ENCODE measurements at regions not wholly inside any gene's neighbourhood (a gene's known extent, or its start where the extent isn't known, plus 50 kb on each side); places are given as distances from the start of the nearest gene placed in this dataset.

GRCh38 chr3:65026151-65026550 lies 338.4 kb upstream of the ADAMTS9 start:
- Histone ChIP-seq H3K36me3 (ENCODE audit: control insufficient read depth, insufficient read depth, low read length) (no peaks in the 10 kb centered on the region), H3K27me3 (ENCODE audit: control insufficient read depth, insufficient read depth, low read length) (no peaks in the 10 kb centered on the region), H3K4me3 (ENCODE audit: low read depth, low read length) (no peak overlapping the region)
- TF ChIP-seq, protein P1, sequence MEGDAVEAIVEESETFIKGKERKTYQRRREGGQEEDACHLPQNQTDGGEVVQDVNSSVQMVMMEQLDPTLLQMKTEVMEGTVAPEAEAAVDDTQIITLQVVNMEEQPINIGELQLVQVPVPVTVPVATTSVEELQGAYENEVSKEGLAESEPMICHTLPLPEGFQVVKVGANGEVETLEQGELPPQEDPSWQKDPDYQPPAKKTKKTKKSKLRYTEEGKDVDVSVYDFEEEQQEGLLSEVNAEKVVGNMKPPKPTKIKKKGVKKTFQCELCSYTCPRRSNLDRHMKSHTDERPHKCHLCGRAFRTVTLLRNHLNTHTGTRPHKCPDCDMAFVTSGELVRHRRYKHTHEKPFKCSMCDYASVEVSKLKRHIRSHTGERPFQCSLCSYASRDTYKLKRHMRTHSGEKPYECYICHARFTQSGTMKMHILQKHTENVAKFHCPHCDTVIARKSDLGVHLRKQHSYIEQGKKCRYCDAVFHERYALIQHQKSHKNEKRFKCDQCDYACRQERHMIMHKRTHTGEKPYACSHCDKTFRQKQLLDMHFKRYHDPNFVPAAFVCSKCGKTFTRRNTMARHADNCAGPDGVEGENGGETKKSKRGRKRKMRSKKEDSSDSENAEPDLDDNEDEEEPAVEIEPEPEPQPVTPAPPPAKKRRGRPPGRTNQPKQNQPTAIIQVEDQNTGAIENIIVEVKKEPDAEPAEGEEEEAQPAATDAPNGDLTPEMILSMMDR (IDR thresholded peaks at IDR 0.05; ENCODE audit: insufficient read depth, low read length, severe bottlenecking) = no peak
- DNase-seq (ENCODE audit: low read depth) (no peak), FAIRE-seq (no peak)

DNA sequence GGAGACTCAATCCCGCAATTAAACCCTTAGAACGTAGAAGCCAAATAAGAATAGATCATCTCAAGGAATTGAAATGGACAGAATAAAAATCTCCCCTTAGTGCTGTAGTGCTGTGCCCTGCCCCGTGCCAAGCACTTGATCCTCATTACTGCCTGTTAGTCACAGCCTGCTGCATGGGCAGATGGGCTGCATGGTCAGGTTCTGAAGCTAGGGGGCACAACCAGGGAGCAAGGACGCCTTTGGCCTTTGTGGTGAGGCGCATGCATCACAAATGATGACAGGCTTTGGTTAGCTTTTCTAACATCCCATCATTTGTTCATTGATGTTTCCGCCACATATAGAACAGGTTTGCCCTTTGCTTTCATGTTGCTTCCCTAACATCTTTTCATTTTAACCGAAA lies 336.3 kb upstream of the ADAMTS9 start:
- FAIRE-seq (no peak), DNase-seq (ENCODE audit: low read depth) (no peak)
- Histone ChIP-seq H3K36me3 (ENCODE audit: control insufficient read depth, insufficient read depth, low read length) (no peaks in the 10 kb centered on the region), H3K27me3 (ENCODE audit: control insufficient read depth, insufficient read depth, low read length) (no peaks in the 10 kb centered on the region), H3K4me3 (ENCODE audit: low read depth, low read length) (no peak overlapping the region)
- TF ChIP-seq, protein P1 (IDR thresholded peaks at IDR 0.05; ENCODE audit: insufficient read depth, low read length, severe bottlenecking) = no peak

DNA sequence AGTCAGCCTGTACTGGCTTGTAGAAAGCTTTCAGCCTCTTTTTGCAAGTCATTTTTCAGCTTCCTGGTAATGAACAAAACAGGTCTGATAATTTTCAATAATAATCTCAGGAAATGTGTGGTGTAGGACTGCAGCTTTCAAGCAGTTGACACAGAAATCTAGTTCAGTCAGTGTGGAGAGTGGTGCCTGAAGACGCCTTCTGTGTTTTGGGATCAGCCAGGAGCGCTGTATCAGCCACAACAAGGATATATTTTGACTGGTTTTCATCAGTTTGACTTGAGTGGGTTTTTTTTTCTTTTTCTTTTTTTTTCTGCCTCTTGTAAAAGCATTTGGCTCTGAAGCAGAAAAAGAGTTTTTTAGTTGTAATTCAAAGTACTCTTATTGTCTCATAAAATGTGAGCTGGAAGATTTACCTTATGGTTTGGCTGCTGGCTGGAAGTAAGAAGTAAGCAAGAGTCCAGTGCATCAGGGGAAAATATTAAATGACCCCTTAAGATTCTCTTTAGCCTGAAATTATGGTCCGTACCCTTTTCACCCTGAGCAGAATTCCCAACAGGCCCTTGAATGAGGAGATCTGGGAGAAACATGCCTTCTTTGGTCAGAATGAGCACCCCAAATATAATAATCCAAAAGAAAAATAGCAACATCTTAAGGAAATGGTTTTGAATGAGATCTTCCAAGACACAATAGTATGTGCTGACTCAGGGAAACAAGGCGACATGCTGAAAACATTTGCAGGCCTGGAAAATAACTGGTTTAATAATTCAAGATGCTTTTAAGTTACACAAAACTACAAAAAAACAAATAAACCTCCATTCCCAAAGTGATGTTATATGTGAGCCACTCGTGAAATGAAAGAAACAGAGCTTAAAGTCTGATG lies 332.7 kb upstream of the ADAMTS9 start:
- TF ChIP-seq, protein P1 (IDR thresholded peaks at IDR 0.05; ENCODE audit: insufficient read depth, low read length, severe bottlenecking) = no peak

DNA sequence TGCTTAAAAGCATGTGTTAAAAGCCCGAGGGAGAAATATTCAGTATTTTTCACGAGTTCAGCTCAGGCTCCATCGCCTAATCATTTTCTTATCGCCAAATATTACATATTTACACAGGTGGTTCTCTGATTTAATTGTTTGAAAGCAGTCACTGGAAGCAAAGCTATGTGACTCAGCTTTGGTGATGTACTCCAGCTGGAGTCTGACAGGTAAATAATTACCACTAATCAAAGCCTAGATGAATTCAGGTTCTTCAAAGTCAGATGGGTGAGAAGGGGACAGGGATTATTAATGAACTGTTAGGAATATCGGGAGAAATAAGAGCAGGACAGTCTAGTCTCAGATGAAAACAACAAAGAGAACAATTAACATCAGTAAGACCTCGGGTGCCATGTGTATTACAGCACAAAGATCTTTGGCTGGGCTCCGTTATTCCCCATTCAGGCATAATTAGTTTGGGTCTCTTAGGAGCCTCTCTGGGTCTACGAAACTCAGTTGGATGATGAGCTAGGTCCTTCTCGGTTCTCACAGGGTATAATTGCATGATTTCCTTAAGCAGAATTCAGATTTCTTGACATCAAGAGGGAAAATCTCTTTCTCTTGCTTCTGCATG lies 331.7 kb upstream of the ADAMTS9 start:
- Histone ChIP-seq H3K36me3 (ENCODE audit: control insufficient read depth, insufficient read depth, low read length) (no peaks in the 10 kb centered on the region), H3K4me3 (ENCODE audit: low read depth, low read length) (no peak overlapping the region), H3K27me3 (ENCODE audit: control insufficient read depth, insufficient read depth, low read length) (no peaks in the 10 kb centered on the region)
- FAIRE-seq = no peak
- peak; percentile 32 for DNase-seq (ENCODE audit: low read depth)
- TF ChIP-seq, protein P1 (IDR thresholded peaks at IDR 0.05; ENCODE audit: insufficient read depth, low read length, severe bottlenecking) = no peak

More for the DNA sequence above, 332.7 kb upstream of the ADAMTS9 start:
- no peak for FAIRE-seq
- Histone ChIP-seq H3K4me3 (ENCODE audit: low read depth, low read length) (no peak overlapping the region), H3K27me3 (ENCODE audit: control insufficient read depth, insufficient read depth, low read length) (no peaks in the 10 kb centered on the region), H3K36me3 (ENCODE audit: control insufficient read depth, insufficient read depth, low read length) (no peaks in the 10 kb centered on the region)
- DNase-seq (ENCODE audit: low read depth) = no peak

- DNase-seq (ENCODE audit: low read depth) (no peak), FAIRE-seq (no peak)
- Histone ChIP-seq H3K4me3 (ENCODE audit: low read depth, low read length) (no peak overlapping the region), H3K36me3 (ENCODE audit: control insufficient read depth, insufficient read depth, low read length) (no peaks in the 10 kb centered on the region), H3K27me3 (ENCODE audit: control insufficient read depth, insufficient read depth, low read length) (no peaks in the 10 kb centered on the region)
- TF ChIP-seq, protein P1 (IDR thresholded peaks at IDR 0.05; ENCODE audit: insufficient read depth, low read length, severe bottlenecking) = no peak
Observed at GRCh38 chr3:65018801-65019200, 331.0 kb upstream of the ADAMTS9 start.

Data from bronchial epithelial cell (primary cell).